PFSK-1 (cell line): ENCODE measurements at regions not wholly inside any gene's neighbourhood (a gene's known extent, or its start where the extent isn't known, plus 50 kb on each side); places are given as distances from the start of the nearest gene placed in this dataset.

Experiments
- FOXP2 ChIP-seq: optimal IDR thresholded peaks from 2 replicates; pipeline ENCODE3; 2011; ENCODE audit warnings: borderline replicate concordance, control low read depth, inconsistent platforms; ENCODE audit not compliant: insufficient read depth; ENCODE audit errors: extremely low read length, extremely low read depth
- POLR2AphosphoS5 ChIP-seq: IDR thresholded peaks from 2 replicates; pipeline ENCODE4 v1.6.1; 2012; ENCODE audit warnings: low read depth, mild to moderate bottlenecking, control low read depth, low read length, moderate library complexity
- SIN3A ChIP-seq: IDR thresholded peaks from 2 replicates; pipeline ENCODE4 v1.6.1; 2012; ENCODE audit warnings: mild to moderate bottlenecking, low read length, moderate library complexity, borderline replicate concordance; ENCODE audit not compliant: insufficient read depth
- TAF1 ChIP-seq: IDR thresholded peaks from 2 replicates; pipeline ENCODE4 v1.6.1; 2012; ENCODE audit warnings: low read length, control low read depth, borderline replicate concordance; ENCODE audit not compliant: insufficient read depth
- TF ChIP-seq, protein P1 (sequence below), 2 experiments: IDR thresholded peaks; 2 replicates each; pipeline versions ENCODE4 v1.6.1 to v1.8.0; 2011 to 2012; ENCODE audit warnings: low read depth in 2 of 2, low read length in 2 of 2, control low read depth in 1 of 2, inconsistent platforms in 1 of 2, mild to moderate bottlenecking in 1 of 2, moderate library complexity in 1 of 2; ENCODE audit not compliant: insufficient read depth in 1 of 2

- TF ChIP-seq TAF1 = no peak
- no peak for TF ChIP-seq POLR2AphosphoS5
- TF ChIP-seq SIN3A = no peak
- TF ChIP-seq, protein P1, sequence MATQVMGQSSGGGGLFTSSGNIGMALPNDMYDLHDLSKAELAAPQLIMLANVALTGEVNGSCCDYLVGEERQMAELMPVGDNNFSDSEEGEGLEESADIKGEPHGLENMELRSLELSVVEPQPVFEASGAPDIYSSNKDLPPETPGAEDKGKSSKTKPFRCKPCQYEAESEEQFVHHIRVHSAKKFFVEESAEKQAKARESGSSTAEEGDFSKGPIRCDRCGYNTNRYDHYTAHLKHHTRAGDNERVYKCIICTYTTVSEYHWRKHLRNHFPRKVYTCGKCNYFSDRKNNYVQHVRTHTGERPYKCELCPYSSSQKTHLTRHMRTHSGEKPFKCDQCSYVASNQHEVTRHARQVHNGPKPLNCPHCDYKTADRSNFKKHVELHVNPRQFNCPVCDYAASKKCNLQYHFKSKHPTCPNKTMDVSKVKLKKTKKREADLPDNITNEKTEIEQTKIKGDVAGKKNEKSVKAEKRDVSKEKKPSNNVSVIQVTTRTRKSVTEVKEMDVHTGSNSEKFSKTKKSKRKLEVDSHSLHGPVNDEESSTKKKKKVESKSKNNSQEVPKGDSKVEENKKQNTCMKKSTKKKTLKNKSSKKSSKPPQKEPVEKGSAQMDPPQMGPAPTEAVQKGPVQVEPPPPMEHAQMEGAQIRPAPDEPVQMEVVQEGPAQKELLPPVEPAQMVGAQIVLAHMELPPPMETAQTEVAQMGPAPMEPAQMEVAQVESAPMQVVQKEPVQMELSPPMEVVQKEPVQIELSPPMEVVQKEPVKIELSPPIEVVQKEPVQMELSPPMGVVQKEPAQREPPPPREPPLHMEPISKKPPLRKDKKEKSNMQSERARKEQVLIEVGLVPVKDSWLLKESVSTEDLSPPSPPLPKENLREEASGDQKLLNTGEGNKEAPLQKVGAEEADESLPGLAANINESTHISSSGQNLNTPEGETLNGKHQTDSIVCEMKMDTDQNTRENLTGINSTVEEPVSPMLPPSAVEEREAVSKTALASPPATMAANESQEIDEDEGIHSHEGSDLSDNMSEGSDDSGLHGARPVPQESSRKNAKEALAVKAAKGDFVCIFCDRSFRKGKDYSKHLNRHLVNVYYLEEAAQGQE (IDR thresholded peaks at IDR 0.05; ENCODE audit: insufficient read depth in 1 of 2, low read depth in 2 of 2, low read length in 2 of 2) = no peak
- TF ChIP-seq FOXP2 = no peak
These were observed 65.9 kb downstream of the KCNF1 start for GRCh38 chr2:10977621-10978020.
